ENCODE measurements at regions not wholly inside any gene's neighbourhood (a gene's known extent, or its start where the extent isn't known, plus 50 kb on each side); places are given as distances from the start of the nearest gene placed in this dataset.

GRCh38 chr19:29076963-29077362, 136.0 kb downstream of the UQCRFS1 start:
- H2BK12ac ChIP-seq (ENCODE audit: insufficient read length, low read depth, low read length), result no peak overlapping the region
- no peaks in the 10 kb centered on the region for H4K20me1 ChIP-seq (ENCODE audit: control insufficient read depth, insufficient read depth, insufficient read length)
- no peaks in the 10 kb centered on the region for H3K9me3 ChIP-seq (ENCODE audit: control insufficient read depth, low read depth, low read length)
- no peak overlapping the region for H3K18ac ChIP-seq (ENCODE audit: insufficient read length, low read depth, low read length)
- H4K8ac ChIP-seq (replicated peaks; ENCODE audit: insufficient read length, low read depth, low read length), result no peak overlapping the region
- no peaks in the 10 kb centered on the region for H3K79me2 ChIP-seq (ENCODE audit: insufficient read depth, low read length)
- Mint-ChIP-seq H3K27me3 (ENCODE audit: low read depth) (peaks cover 4% of the 10 kb centered on the region; the same call in 1 of the 2 replicates), H3K27ac (no peak overlapping the region), H3K4me3 (no peak overlapping the region), H3K36me3 (ENCODE audit: insufficient read depth in 1 of 3, low read depth in 3 of 3) (no peaks in the 10 kb centered on the region; a peak in 1 of 7 replicates), H3K9me3 (peaks cover 4 to 7% of the 10 kb centered on the region in 2 experiments; a peak in 3 of 5 replicates), H3K4me1 (peaks cover 29 to 33% of the 10 kb centered on the region in 2 experiments)
- H3T11ph ChIP-seq (ENCODE audit: low read length), result no peak overlapping the region
- no peak overlapping the region for H3K4ac ChIP-seq (ENCODE audit: low read depth, low read length)
- H3K27me3 ChIP-seq (ENCODE audit: insufficient read depth, low read length), result no peaks in the 10 kb centered on the region
- no peak for TF ChIP-seq CTCF (conservative IDR thresholded peaks at IDR 0.05)
- H3K4me1 ChIP-seq (ENCODE audit: insufficient read depth, low read length), result peaks cover 8% of the 10 kb centered on the region
- no peaks in the 10 kb centered on the region for H3K79me1 ChIP-seq (ENCODE audit: insufficient read depth, low read depth, low read length, poor library complexity, severe bottlenecking)
- H2BK15ac ChIP-seq (ENCODE audit: low read depth, low read length), result no peak overlapping the region
- H3K23ac ChIP-seq (ENCODE audit: insufficient read length, low read depth, low read length), result no peak overlapping the region
- no peak overlapping the region for H3K14ac ChIP-seq (ENCODE audit: insufficient read depth, low read length)
- no peak overlapping the region for H2AK5ac ChIP-seq (ENCODE audit: insufficient read length, low read length)
- H3K9ac ChIP-seq (ENCODE audit: extremely low read depth, insufficient read length, low read length), result no peak overlapping the region
- WGBS (ENCODE audit: extremely low coverage, insufficient read length, low lambda C conversion rate), result no CpG with 5 or more reads among the region's 4 CpGs
- no peak for DNase-seq
- no peak overlapping the region for H2BK20ac ChIP-seq (ENCODE audit: low read depth, low read length, poor library complexity, severe bottlenecking)
- no peak overlapping the region for H3K27ac ChIP-seq (ENCODE audit: insufficient read length, low read depth, low read length)
- no peak overlapping the region for H2BK5ac ChIP-seq (ENCODE audit: insufficient read length, low read length)
- H4K5ac ChIP-seq (ENCODE audit: insufficient read length, low read depth, low read length), result no peak overlapping the region
- no peak overlapping the region for H4K91ac ChIP-seq (ENCODE audit: insufficient read length, low read depth, low read length)
- H3K56ac ChIP-seq (ENCODE audit: insufficient read length, low read depth, low read length), result no peak overlapping the region
- H3K23me2 ChIP-seq (ENCODE audit: insufficient read length, low read depth, low read length, poor library complexity, severe bottlenecking), result no peaks in the 10 kb centered on the region
- H2BK120ac ChIP-seq (ENCODE audit: low read depth, low read length, poor library complexity, severe bottlenecking), result no peak overlapping the region
- H2AFZ ChIP-seq (ENCODE audit: low read length), result no peak overlapping the region
- no peak overlapping the region for H3K4me2 ChIP-seq (ENCODE audit: insufficient read depth, insufficient read length, low read length)
